Activated T-helper 9 cell treated with anti-CD3 and anti-CD28 coated beads, Interleukin-2, amount 50 U/mL, for 16 hours (primary cell): ENCODE measurements at regions not wholly inside any gene's neighbourhood (a gene's known extent, or its start where the extent isn't known, plus 50 kb on each side); places are given as distances from the start of the nearest gene placed in this dataset.
"Not testable (repeated sequence)": the region's sequence is repeated elsewhere in the genome, so short reads cannot be mapped to it uniquely, and the experiment has no call there.

Source experiments
- DNase-seq: peaks from one replicate; pipeline ENCODE4 v3.0.0-alpha.2; 2020; ENCODE audit warnings: low read depth

DNA sequence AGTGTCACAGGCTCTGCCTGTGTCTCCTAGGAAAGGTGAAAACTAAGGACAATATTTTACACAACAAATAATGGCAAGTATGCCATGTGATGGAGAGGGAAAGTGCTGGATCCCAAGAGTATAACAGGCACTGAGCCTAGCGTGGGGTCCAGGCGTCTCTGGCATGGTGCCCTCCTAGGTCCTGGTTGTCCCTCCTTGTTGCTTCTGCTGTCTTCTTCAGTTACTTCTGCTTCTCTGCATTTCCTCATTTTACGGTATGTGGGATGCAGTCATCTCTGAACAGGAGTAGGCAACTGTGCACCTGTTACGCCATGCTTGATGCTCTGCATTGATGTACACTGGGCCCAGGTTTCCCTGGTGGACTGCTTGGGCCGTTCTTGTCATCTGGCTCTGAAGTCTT lies 1480.8 kb downstream of the FOXD4L5 start:
- not testable (repeated sequence) for DNase-seq

DNA sequence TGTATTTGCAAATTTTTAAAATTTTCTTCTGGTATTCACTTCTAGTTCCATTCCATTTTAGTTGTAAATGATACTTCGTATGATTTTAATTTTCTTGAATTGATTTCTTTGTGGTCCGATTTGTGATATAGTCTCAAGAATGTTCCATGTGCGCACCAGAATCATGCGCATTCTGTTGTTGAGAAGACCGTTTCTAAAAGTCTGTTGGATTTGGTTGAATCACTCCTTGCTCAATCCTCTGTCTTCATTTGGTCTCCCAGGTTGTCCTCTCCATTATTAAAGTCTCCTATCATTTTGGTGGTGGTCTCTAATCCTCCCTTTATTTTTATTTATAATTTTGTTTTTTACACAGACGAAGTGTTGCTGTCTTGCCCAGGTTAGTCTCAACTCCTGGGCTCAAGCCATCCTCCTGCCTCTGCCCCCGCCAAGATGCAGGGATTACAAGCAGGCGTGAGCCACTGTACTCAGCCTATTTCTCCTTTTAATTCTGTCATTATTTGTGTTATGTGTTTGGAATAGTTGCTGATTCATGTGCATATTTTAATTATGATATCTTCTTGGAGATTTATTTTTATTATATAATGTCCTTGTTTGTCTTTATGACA lies 1490.8 kb downstream of the FOXD4L5 start:
- not testable (repeated sequence) for DNase-seq

DNA sequence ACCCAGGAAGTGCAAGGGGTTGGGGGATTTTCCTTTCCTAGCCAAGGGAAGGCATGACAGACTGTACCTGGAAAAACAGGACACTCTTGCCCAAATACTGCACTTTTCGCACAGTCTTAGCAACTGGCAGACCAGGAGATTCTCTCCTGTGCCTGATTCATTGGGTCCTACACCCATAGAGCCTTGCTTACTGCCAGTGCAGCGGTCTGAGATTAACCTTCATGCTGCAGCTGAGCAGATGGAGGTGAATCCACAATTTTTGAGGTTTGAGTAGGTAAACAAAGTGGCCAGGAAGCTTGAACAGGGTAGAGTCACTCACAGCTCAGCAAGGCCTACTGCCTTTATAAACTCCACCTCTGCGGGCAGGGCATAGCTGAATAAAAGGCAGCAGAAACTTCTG lies 1497.6 kb downstream of the FOXD4L5 start:
- DNase-seq = not testable (repeated sequence)

DNA sequence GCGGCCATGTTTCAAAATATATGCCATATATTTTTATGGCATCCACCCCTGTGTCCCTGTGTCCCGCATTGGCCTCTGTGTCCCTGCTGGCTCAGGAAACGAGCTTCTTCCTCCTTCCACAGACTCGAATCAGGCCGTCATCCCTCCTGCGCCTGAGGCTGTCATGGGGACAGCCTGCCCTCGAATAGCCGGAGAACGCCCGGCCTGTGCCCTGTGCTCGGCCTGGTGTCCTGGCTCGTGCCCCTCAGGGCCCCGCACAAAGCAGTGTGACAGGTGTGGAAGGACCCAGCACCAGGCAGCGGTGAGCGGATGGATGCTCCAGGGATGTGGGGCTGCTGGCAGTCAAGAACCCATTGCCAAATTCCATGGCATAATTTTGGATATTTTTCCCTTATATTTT lies 1500.0 kb downstream of the FOXD4L5 start:
- DNase-seq = not testable (repeated sequence)

DNA sequence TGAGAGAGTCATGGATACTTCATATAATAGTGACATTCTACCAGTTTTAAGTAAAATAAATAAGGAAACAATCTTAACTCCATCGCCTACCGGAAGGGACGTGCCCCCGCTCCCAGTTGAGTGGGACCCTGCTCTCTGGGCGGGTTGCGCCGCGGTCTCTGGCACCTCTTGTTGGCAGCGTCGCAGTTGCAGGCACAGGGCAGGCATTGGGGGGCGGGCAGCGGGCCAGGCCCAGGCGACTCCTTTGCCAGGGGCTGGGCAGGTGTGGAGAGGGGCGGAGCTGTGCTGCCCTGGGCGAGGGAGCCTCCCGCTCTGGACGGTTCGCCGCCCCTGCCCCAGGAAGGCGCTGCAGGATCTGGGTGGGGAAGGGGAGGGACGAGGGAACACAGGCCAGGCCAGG lies 1500.6 kb downstream of the FOXD4L5 start:
- not testable (repeated sequence) for DNase-seq

DNA sequence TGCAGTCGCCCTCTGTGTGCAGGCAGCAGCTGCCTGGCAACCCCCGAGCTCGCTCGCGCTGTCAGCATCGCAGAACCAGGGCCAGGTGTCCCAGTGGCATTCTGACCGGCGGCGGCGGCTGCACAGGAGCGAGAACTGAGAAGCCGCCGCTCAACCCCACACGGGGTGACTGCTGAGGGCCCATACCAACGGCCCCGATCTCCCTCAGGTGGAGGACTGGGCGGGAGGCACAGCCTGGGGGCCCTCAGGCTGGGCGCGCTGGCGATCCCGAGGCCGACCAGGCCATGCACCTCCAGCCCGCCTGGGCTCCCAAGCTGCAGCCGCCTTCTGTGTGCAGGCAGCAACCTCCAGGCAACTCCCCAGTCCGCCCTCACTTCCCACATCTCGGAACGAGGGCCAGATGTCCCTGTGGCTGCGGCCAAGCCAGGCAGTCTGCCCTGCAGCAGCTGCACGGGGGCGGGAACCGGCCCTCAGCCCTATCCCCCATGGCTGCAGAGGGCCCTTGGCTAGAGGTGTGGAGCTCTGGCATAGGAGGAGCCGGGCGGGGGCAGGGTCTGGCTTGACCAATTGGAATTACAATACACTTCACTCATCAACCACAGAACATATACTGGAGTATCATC lies 1503.1 kb downstream of the FOXD4L5 start:
- DNase-seq = not testable (repeated sequence)

DNA sequence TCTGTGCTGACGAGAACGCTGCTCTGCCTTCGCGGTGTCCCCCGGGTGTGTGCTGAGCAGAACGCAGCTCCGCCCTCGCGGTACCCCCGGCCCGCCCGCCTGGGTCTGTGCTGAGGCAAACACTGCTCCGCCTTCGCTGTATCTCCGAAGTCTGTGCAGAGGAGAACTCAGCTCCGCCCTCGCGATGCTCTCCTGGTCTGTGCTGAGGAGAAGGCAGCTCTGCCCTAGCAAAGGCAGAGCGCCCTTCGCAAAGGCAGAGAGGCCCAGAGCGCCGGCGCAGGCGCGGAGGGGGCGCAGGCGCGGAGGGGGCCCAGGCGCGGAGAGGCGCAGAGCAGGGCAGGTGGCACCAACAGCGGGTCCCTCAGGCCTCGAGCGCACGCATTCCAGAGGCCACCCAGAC lies 1503.6 kb downstream of the FOXD4L5 start:
- not testable (repeated sequence) for DNase-seq

DNA sequence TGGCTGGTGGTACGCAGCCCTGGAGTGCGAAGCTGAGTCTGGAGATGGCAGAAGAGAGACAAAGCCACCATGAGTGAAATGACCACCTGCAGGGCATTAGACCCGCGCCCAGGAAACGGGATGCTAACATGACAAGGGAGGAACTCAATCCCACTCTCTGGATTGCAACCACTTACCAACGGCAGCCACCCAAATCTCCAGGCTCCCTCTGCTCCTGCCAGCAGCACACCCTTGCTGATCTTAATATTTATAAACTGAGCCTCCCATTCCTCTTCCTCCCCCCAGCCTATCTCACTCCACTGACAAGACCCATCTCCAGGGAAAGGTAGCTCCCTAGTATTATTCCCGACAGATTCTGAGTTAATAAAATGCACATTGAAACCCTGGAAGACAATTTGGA lies 1508.8 kb downstream of the FOXD4L5 start:
- not testable (repeated sequence) for DNase-seq

DNA sequence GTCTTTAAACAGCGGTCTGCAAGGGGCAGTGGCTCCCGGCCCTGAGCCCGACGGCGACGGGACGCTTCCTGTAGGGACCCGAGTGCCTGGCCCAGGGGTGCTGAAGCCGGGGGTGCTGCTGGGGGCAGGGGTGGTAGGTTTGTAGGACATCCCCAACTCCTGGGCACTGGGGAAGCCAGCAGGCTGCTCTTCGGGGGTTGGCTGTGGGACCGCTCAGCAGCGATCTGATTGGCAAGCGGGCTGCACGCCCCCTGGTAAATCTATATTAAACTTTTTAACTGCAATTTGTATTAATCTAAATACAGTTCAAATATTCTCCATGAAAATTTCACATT lies 1510.0 kb downstream of the FOXD4L5 start:
- DNase-seq = not testable (repeated sequence)

DNA sequence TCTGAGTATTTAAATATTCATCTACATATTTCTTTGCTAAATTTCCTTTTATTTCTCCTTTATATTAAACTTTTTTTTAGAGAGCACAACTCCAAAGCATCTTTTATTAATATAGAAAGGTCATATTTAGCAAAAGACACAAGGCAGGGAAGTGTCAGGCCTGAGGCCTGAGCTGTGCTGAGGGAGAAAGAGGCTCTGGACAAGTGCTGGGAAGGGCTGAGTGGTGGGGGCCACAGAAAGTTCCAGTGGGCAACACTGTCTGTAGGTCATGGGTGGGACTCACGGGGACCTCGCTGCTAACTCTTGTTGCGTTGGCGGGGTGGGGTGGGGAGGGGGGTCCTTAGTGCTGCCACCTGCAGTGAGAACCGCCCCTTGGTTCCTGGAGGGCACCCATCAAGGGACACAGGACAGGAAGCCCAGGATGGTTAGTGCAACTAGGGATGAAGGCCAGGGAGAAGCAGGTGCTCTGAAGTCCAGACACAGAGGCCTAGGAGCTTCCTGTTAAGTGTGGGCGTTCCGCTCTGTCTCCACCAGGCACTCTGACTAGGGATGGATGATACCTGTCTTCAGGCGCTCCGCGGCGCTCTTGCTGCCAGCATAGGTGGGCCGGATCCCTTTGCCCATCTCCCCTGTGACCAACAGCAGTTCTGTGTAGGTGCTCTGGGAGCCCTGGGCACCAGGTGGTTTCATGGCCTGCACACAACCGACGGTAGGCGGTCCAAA lies 1510.5 kb downstream of the FOXD4L5 start:
- not testable (repeated sequence) for DNase-seq

DNA sequence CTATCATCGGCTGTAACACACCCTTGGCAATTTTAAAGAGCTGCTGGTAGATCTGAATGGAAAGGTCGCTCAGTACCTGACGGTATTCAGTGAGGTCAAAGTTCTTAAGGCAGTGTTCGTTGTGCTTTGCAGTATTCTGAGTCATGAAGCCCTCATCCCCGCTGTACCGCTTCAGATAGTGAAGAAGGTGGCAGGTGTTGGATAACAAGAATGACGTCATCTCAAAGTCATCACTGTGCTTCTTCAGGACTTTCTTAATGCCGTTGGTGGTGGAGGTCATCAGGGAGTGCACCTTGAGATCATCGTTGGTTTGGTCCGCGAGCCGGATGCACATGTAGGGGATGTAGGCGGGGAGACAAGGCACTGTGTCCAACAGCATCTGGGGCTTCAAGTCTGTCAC lies 1522.8 kb downstream of the FOXD4L5 start:
- DNase-seq = not testable (repeated sequence)

DNA sequence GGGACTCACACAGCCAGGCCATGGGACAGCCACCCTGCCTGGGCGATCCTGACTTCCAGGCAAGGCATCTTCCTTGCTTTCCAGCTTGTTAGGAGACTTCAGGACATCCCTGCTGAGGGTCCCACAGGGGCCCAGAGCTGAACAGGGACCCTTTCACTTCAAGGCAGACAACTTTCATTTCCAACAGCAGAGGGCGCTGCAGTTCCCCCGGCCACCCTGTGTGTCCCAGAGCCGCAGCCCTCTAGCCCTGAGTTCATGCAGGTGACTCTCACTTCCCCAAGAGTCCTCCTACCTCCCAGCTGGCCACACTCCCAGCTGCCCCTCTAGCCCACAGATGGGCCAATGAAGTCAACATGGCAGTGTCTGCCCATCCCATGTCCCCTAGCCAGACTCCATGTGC lies 1556.0 kb downstream of the FOXD4L5 start:
- DNase-seq = not testable (repeated sequence)

DNA sequence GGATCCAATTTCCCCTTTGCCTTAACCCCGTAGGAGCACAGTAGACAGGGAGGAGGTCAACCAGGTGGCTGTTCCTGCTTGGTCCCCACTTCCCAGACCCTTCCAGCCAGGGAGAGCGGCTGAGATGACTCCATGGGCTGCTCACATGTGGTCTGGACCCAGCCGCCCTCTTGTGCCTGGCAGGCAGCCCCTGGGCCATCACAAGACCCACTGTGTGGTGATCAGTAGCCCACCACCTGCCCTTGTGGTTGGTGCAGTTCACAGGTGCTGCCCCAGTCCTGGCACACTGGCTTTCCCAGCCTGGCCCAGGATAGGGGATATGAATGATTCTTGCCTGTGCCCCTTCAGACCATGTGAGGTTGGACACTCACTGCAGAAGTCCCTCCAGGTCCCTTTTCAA lies 1556.7 kb downstream of the FOXD4L5 start:
- no peak for DNase-seq

DNA sequence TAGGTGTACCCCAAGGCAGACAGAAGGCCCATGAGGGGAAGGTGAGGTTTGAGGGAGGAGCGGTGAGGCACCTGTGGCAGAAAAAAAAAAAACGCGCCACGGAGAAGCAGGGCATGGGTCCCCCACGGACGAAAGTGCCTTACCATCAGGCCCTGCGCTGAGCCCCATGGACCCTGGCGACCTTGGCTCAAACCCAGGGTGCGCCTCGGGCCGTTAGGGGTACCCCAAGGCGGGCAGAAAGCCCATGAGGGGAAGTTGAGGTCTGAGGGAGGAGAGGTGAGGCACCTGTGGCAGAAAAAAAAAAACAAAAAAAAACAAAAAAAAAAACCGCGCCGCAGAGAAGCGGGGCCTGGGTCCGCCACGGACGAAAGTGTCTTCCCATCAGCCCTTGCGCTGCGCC lies 1576.7 kb downstream of the FOXD4L5 start:
- DNase-seq = not testable (repeated sequence)

DNA sequence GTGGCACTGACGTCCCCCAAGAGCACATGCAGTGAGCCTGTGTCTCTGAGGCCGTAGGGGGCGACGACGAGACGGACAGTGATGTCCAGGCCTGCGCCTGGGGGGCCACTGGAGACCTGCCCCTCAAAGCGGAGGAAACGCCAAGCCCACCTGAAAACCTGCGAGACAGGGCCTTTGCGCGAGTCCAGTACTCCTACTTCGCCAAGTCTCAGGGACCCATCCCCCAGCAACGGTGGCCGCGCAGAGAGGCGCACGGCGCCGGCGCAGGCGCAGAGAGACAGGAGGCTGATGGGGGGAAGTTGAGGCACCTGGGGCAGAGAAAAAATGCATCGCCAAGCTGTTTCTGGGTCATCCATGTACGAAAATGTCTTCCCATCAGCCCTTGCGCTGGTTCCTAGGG lies 1580.6 kb downstream of the FOXD4L5 start:
- not testable (repeated sequence) for DNase-seq

DNA sequence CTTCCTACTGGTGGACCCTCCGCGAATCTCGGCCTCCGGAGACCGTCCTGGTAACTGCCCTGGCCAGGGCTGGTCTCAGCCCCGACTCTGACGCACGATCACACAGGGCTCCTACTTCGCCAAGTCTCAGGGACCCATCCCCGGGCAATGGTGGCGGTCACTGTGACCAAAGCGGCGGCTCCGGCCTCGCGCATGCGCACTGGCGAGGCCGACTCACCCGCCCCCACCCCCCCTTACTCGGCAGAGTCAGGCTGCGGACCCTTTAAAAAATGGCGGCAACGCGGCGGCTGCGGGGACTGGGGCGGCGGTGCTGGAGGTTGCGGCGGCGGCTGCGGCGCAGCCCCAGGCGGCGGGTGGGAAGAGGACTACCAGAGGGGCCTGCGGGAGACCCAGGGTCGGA lies 1581.3 kb downstream of the FOXD4L5 start:
- peak; percentile 16 for DNase-seq

DNA sequence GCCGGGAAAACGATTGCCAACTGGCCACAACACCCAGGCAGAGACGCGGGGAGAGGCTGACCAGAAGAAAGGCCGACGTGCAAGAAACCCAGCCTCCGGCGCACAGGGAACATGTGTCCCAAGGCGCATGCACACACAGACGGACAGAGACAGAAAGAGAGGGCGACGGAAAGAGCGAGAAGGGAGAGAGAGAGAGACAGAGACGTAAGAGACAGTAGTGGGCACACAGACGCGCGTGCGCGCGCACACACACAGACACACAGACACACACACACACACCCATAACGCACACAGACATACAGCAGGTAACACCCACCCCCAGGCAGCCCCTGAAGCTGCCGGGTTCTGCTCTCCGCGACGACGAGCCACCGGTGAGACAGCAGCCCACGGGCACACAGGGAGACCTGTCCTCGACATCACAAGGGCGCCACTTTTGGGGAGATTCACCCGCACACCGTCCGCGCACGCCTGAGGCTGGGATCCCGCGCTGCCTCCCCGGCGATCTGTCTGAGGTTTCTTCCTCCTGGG lies 1581.8 kb downstream of the FOXD4L5 start:
- not testable (repeated sequence) for DNase-seq
